LNCAP (cell line): ENCODE measurements at regions not wholly inside any gene's neighbourhood (a gene's known extent, or its start where the extent isn't known, plus 50 kb on each side); places are given as distances from the start of the nearest gene placed in this dataset.

Source experiments
- CTCF ChIP-seq: fragments of 450-650 bp; IDR thresholded peaks from 2 replicates; pipeline ENCODE4 v1.5.1; 2017; ENCODE audit warnings: mild to moderate bottlenecking

GRCh38 chr6:122154155-122154554 is 245.3 kb upstream of the HSF2 start:
- TF ChIP-seq CTCF, result no peak

DNA sequence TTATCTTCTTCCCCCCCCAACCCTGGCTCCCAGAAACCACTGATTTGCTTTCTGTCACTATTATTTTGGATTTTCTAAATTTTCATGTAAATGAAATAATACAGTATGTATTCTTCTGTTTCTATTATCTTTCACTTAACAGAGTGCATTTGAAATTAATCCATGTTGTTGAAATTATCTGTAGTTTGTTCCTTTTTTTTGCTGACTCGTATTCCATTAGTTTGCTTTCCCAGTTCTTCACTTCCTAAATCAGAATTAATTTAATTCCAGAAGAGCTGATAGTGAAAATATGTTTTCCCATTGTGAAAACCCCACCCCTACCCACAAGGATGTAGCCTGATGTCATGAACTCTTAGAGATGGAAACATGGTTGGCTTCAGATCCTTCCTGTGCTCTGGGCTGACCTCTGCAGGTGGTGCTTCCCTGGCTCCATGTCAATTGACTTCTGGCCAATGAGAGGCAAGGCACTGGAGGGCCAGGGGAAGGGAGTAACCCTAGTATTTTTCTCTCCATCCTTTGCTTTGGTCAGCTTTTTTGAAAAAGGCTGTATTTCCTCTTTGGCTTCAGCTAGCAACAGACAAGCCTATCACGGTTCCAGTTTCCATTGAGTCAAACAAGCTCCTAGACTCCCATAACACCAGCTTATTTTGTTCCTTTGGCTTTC is 244.4 kb upstream of the HSF2 start:
- no peak for TF ChIP-seq CTCF

- TF ChIP-seq CTCF, result no peak
These were observed 238.3 kb upstream of the HSF2 start for GRCh38 chr6:122161136-122161535.

GRCh38 chr6:122165014-122165413 is 234.4 kb upstream of the HSF2 start:
- no peak for TF ChIP-seq CTCF

- no peak for TF ChIP-seq CTCF
These were observed 229.2 kb upstream of the HSF2 start for GRCh38 chr6:122170274-122170673.

- TF ChIP-seq CTCF, result no peak
These were observed 220.5 kb upstream of the HSF2 start for GRCh38 chr6:122178988-122179387.

- TF ChIP-seq CTCF, result peak; percentile 62
These were observed 219.3 kb upstream of the HSF2 start for GRCh38 chr6:122180132-122180531.

DNA sequence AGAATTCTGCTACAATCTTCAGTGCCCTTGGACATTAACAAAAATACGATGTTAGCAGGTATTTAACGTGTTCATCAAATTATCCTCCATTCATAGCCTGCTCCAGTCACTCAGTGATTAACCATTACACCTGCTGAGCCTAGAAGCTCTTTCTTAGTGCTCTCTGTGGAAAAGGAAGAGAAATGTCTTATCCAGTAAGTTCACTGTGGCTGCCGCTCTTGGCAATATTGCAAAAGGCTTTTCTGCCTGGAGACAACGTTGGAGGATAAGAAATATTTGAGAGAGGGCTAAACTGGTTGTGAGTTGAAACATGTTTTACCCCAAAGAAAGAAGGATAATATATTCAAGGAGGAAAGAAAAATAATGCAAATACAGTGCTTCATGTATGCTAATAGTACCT is 217.4 kb upstream of the HSF2 start:
- no peak for TF ChIP-seq CTCF
